OCI-LY7 (cell line): ENCODE measurements at regions not wholly inside any gene's neighbourhood (a gene's known extent, or its start where the extent isn't known, plus 50 kb on each side); places are given as distances from the start of the nearest gene placed in this dataset.
"Not testable (repeated sequence)": the region's sequence is repeated elsewhere in the genome, so short reads cannot be mapped to it uniquely, and the experiment has no call there.

ENCODE experiments used
- BruUV-seq: library from RNA; stranded (reverse); fragments of 400-500 nt; replicated peaks from 2 replicates; lab custom pipeline; 2021; lab: Mats Ljungman, UMichigan
- CTCF ChIA-PET: fragments of 300-600 bp; sonication (Branson Sonifier 250); formaldehyde crosslinking; loops from one replicate; lab custom pipeline; 2022; ENCODE audit warnings: antibody characterized with exemption; ENCODE audit not compliant: unreplicated experiment; lab: Charles Lee
- POLR2A ChIA-PET: fragments of 300-600 bp; sonication (Branson Sonifier 250); formaldehyde crosslinking; loops from one replicate; lab custom pipeline; 2022; ENCODE audit warnings: antibody characterized with exemption; lab: Charles Lee
- DNase-seq: peaks from one replicate; pipeline ENCODE4 v3.0.0-alpha.2; 2015; ENCODE audit warnings: low spot score
- H2AFZ ChIP-seq: fragments of 200-600 bp; sonication (generic), shearing (Covaris generic); 2 replicates; pipeline ENCODE4 v1.6.1; 2014; ENCODE audit warnings: mild to moderate bottlenecking, antibody characterized with exemption, low read length, moderate library complexity
- H3K27ac ChIP-seq: fragments of 200-600 bp; sonication (generic); 2 replicates; pipeline ENCODE4 v1.5.1; 2014; ENCODE audit warnings: mixed run types, low read depth, mild to moderate bottlenecking, moderate library complexity, low read length, inconsistent platforms; ENCODE audit not compliant: poor library complexity, severe bottlenecking
- H3K36me3 ChIP-seq: fragments of 200-600 bp; sonication (generic); 2 replicates; pipeline ENCODE4 v1.6.1; 2014; ENCODE audit warnings: mild to moderate bottlenecking, antibody characterized with exemption, low read length, moderate library complexity, mixed read lengths; ENCODE audit not compliant: insufficient read depth
- H3K4me1 ChIP-seq: fragments of 200-600 bp; sonication (generic); 2 replicates; pipeline ENCODE4 v1.5.1; 2014; ENCODE audit warnings: mild to moderate bottlenecking, low read length; ENCODE audit not compliant: insufficient read depth, poor library complexity, severe bottlenecking
- H3K4me2 ChIP-seq: fragments of 200-600 bp; sonication (generic); 2 replicates; pipeline ENCODE4 v1.6.1; 2014; ENCODE audit warnings: mild to moderate bottlenecking, low read length
- H3K4me3 ChIP-seq: fragments of 200-600 bp; sonication (generic); 2 replicates; pipeline ENCODE4 v1.5.1; 2014; ENCODE audit warnings: mild to moderate bottlenecking, low read depth, low read length; ENCODE audit not compliant: poor library complexity, severe bottlenecking
- H3K79me2 ChIP-seq: fragments of 200-600 bp; sonication (generic); 2 replicates; pipeline ENCODE4 v1.6.1; 2016; ENCODE audit warnings: low read depth, mild to moderate bottlenecking, low read length, moderate library complexity, mixed read lengths; ENCODE audit not compliant: insufficient read depth
- H3K9me2 ChIP-seq: fragments of 200-600 bp; sonication (generic); 2 replicates; pipeline ENCODE4 v1.6.1; 2016; ENCODE audit warnings: mild to moderate bottlenecking, low read length, mixed read lengths; ENCODE audit not compliant: insufficient read depth
- H3K9me3 ChIP-seq: fragments of 200-600 bp; sonication (generic); 2 replicates; pipeline ENCODE4 v1.6.1; 2014; ENCODE audit warnings: mild to moderate bottlenecking, mixed run types, low read length, mixed read lengths
- H4K20me1 ChIP-seq: fragments of 200-600 bp; sonication (generic); 2 replicates; pipeline ENCODE4 v1.6.1; 2014; ENCODE audit warnings: mild to moderate bottlenecking, antibody characterized with exemption, low read length, moderate library complexity, mixed read lengths; ENCODE audit not compliant: insufficient read depth
- EZH2phosphoT487 ChIP-seq: fragments of 200-600 bp; sonication (generic); IDR thresholded peaks from 2 replicates; pipeline ENCODE4 v1.6.1; 2018; ENCODE audit warnings: low read depth, borderline replicate concordance, mild to moderate bottlenecking, mixed run types, antibody characterized with exemption, low read length, moderate library complexity, mixed read lengths
- intact Hi-C: fragments of 100-400 bp; cut with micrococcal nuclease; formaldehyde crosslinking; loops from one replicate; pipeline ENCODE4 v1.10.0; 2022; ENCODE audit not compliant: unreplicated experiment
- TF ChIP-seq, protein P1 (sequence below): fragments of 200-600 bp; sonication (generic); conservative IDR thresholded peaks from 2 replicates; pipeline ENCODE4 v1.5.1; 2014; ENCODE audit warnings: mild to moderate bottlenecking, antibody characterized with exemption, low read length, moderate library complexity, mixed read lengths

- DNase-seq, result no peak
- ChIA-PET CTCF (no interaction called here), POLR2A (interaction anchor here (0.8 kb wide), 1 partner anchor 15 kb away, joined by 3 read pairs; no protein-coding TSS in a partner anchor)
- Histone ChIP-seq H3K9me3 (no peaks in the 10 kb centered on the region; the same call in 1 of the 2 replicates), H4K20me1 (no peaks in the 10 kb centered on the region), H3K36me3 (no peaks in the 10 kb centered on the region), H3K4me3 (no peak overlapping the region), H3K79me2 (no peaks in the 10 kb centered on the region), H3K9me2 (no peaks in the 10 kb centered on the region), H3K4me1 (no peaks in the 10 kb centered on the region), H2AFZ (no peak overlapping the region), H3K4me2 (no peak overlapping the region), H3K27ac (no peak overlapping the region)
- BruUV-seq, result no TSS peak
- TF ChIP-seq, protein P1, sequence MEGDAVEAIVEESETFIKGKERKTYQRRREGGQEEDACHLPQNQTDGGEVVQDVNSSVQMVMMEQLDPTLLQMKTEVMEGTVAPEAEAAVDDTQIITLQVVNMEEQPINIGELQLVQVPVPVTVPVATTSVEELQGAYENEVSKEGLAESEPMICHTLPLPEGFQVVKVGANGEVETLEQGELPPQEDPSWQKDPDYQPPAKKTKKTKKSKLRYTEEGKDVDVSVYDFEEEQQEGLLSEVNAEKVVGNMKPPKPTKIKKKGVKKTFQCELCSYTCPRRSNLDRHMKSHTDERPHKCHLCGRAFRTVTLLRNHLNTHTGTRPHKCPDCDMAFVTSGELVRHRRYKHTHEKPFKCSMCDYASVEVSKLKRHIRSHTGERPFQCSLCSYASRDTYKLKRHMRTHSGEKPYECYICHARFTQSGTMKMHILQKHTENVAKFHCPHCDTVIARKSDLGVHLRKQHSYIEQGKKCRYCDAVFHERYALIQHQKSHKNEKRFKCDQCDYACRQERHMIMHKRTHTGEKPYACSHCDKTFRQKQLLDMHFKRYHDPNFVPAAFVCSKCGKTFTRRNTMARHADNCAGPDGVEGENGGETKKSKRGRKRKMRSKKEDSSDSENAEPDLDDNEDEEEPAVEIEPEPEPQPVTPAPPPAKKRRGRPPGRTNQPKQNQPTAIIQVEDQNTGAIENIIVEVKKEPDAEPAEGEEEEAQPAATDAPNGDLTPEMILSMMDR, result no peak
- TF ChIP-seq EZH2phosphoT487, result no peak
- intact Hi-C loops, result no loop called here
Measured at GRCh38 chr1:172849653-172850052, 190.8 kb downstream of the FASLG start.

DNA sequence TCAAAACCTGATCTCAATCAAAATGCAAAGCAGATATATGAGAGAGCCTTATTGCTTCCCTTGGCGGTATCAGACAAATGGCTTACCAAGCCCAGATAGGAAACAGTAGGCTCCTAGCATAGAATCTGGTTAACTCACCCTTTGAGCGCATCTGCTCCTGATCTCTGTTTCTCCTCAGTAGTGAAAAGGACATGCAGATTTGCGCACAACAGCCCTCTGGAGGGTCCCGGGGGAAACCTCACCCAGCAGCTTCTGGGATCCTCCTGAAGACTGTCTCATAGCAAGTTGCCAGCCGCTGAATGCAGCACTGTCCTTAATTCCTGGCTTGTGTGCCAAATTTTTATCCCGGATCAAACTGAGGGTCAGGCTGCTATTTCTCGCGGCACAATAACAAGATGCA is 192.2 kb downstream of the FASLG start:
- Histone ChIP-seq H4K20me1 (no peaks in the 10 kb centered on the region), H3K36me3 (no peaks in the 10 kb centered on the region), H3K79me2 (no peaks in the 10 kb centered on the region), H3K4me3 (no peak overlapping the region), H3K4me1 (no peaks in the 10 kb centered on the region), H3K4me2 (no peak overlapping the region), H3K27ac (no peak overlapping the region), H2AFZ (no peak overlapping the region; the same call in 1 of the 2 replicates), H3K9me2 (no peaks in the 10 kb centered on the region), H3K9me3 (no peaks in the 10 kb centered on the region; the same call in 1 of the 2 replicates)
- TF ChIP-seq, protein P1, result no peak
- no peak for TF ChIP-seq EZH2phosphoT487
- intact Hi-C loops, result no loop called here
- no peak for DNase-seq
- BruUV-seq, result no TSS peak
- CTCF ChIA-PET, result no interaction called here
- POLR2A ChIA-PET, result no interaction called here

DNA sequence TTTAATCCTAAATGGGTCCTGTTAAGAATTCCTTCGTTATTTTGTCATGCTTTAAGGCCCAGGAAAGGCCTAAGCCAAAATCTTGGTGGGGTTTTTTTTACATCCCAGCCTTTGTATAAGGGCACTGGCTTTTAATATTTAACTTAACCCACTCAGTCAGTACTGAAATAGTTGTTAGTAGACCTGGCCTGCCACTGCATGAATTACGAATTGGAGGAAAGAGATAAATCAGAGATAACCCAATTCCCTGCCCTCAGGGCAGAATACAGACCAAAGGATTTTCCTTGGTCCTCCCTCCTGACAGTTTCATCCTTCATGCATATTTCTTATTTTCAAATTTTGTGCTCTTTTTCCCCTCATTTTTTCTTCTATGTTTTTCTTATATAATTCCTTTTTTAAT is 193.0 kb downstream of the FASLG start:
- POLR2A ChIA-PET, result no interaction called here
- Histone ChIP-seq H3K4me1 (no peaks in the 10 kb centered on the region), H2AFZ (no peak overlapping the region), H3K4me3 (no peak overlapping the region), H3K4me2 (no peak overlapping the region), H3K9me2 (no peaks in the 10 kb centered on the region), H4K20me1 (no peaks in the 10 kb centered on the region), H3K9me3 (no peaks in the 10 kb centered on the region; the same call in 1 of the 2 replicates), H3K79me2 (no peaks in the 10 kb centered on the region), H3K36me3 (no peaks in the 10 kb centered on the region), H3K27ac (no peak overlapping the region)
- CTCF ChIA-PET, result no interaction called here
- BruUV-seq, result no TSS peak
- no peak for DNase-seq
- intact Hi-C loops, result no loop called here
- TF ChIP-seq EZH2phosphoT487, result no peak
- TF ChIP-seq, protein P1, result no peak

- H3K4me3 ChIP-seq, H3K36me3 ChIP-seq, H4K20me1 ChIP-seq, POLR2A ChIA-PET, H3K9me3 ChIP-seq, H3K27ac ChIP-seq, BruUV-seq, DNase-seq, H3K9me2 ChIP-seq, CTCF ChIA-PET, H2AFZ ChIP-seq, H3K79me2 ChIP-seq, H3K4me2 ChIP-seq, H3K4me1 ChIP-seq, intact Hi-C loops: not testable (repeated sequence)
Measured at GRCh38 chr1:172855983-172856382, 194.8 kb downstream of the TNFSF18 start.
